ENCODE measurements at regions not wholly inside any gene's neighbourhood (a gene's known extent, or its start where the extent isn't known, plus 50 kb on each side); places are given as distances from the start of the nearest gene placed in this dataset.

GRCh38 chr17:49910094-49910857 lies 58.7 kb upstream of the DLX4 start:
- TF ChIP-seq, protein P1, sequence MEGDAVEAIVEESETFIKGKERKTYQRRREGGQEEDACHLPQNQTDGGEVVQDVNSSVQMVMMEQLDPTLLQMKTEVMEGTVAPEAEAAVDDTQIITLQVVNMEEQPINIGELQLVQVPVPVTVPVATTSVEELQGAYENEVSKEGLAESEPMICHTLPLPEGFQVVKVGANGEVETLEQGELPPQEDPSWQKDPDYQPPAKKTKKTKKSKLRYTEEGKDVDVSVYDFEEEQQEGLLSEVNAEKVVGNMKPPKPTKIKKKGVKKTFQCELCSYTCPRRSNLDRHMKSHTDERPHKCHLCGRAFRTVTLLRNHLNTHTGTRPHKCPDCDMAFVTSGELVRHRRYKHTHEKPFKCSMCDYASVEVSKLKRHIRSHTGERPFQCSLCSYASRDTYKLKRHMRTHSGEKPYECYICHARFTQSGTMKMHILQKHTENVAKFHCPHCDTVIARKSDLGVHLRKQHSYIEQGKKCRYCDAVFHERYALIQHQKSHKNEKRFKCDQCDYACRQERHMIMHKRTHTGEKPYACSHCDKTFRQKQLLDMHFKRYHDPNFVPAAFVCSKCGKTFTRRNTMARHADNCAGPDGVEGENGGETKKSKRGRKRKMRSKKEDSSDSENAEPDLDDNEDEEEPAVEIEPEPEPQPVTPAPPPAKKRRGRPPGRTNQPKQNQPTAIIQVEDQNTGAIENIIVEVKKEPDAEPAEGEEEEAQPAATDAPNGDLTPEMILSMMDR (conservative IDR thresholded peaks at IDR 0.05 in 1 of 2, IDR thresholded peaks at IDR 0.05 in 1 of 2; ENCODE audit: low read depth in 1 of 2, low read length in 2 of 2), result no peak
- TF ChIP-seq EZH2 (IDR thresholded peaks at IDR 0.05; ENCODE audit: low read length, missing control alignments), result peak; percentile 88

All from fibroblast of lung (primary cell).